ENCODE measurements at regions not wholly inside any gene's neighbourhood (a gene's known extent, or its start where the extent isn't known, plus 50 kb on each side); places are given as distances from the start of the nearest gene placed in this dataset.

DNA sequence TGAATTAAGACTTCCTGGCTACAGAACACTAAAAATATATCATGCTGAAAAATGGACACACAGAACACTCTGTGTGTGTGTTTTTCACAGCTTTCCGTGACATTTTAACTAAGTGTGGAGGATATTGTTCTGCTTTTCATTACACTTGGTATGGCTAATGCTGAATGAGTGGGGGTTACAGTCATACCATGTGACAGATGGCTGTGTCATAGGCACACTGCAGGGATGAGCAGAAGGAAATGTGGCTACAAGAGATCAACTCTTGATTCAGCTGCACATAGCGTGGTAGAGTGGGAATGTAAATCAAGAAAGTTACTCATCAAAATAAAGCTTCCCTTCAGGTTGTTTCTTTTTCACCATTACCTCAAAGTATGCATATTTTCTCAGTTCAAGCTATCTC lies 669.8 kb downstream of the IQCM start:
- intact Hi-C loops (cut with DNase I), result no loop called here
- H3K4me3 ChIP-seq, result no peak overlapping the region
- TF ChIP-seq POLR2A (IDR thresholded peaks at IDR 0.05), result no peak
- H3K36me3 ChIP-seq, result no peaks in the 10 kb centered on the region
- no peaks in the 10 kb centered on the region for H3K27me3 ChIP-seq
- no peak for DNase-seq
- H3K9me3 ChIP-seq, result no peaks in the 10 kb centered on the region
- no peaks in the 10 kb centered on the region for H3K4me1 ChIP-seq (ENCODE audit: insufficient read depth)
- no peak overlapping the region for H3K27ac ChIP-seq
- WGBS, 3 donors, result 75 to 83% (median 77%) methylated on average over 2 of the region's 2 CpGs

DNA sequence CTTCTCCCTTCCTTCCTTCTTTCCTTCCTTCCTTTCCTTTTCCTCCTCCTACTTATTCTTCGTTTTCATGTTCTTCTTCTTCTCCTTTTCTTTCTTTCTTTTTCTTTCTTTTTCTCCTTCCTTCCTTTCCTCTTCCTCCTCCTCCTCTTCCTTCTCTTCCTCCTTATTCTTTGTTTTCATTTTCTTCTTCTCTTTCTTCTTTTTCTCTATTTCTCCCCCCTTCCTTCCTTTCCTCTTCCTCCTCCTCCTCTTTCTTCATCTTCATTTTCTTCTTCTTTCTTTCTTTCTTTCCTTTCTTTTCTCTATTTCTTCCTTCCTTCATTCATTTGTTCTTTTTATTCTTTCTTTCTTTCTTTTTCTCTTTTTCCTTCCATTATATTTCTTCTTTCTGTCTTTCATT lies 671.6 kb downstream of the IQCM start:
- DNase-seq, result no peak
- WGBS, 3 donors, result 64 to 88% (median 66%) methylated on average over 1 of the region's 1 CpG

DNA sequence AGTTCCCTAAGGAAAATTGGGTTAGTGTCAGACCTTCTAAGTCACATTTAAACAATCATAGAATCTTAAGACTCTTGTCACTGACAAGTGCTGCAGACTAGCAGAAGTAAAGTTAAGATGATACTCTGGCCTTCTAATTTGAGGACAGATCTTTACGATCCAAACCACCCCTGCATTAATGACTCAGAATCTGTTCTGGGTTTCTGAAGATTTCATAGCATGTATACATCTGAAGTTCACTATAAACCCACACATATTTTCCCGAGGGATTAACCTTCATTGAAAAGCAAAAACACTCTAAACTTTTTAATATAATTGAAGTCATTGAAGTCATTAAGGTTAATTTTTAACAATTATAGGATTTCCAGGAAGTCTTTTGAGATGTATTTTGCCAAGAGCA lies 674.3 kb downstream of the IQCM start:
- H3K27me3 ChIP-seq, result no peaks in the 10 kb centered on the region
- no peak overlapping the region for H3K4me3 ChIP-seq
- no peak for DNase-seq
- intact Hi-C loops (cut with DNase I), result no loop called here
- no peaks in the 10 kb centered on the region for H3K4me1 ChIP-seq (ENCODE audit: insufficient read depth)
- H3K9me3 ChIP-seq, result no peaks in the 10 kb centered on the region
- 67 to 70% (median 68%) methylated on average over 2 of the region's 2 CpGs for WGBS, 3 donors
- TF ChIP-seq, protein P1, sequence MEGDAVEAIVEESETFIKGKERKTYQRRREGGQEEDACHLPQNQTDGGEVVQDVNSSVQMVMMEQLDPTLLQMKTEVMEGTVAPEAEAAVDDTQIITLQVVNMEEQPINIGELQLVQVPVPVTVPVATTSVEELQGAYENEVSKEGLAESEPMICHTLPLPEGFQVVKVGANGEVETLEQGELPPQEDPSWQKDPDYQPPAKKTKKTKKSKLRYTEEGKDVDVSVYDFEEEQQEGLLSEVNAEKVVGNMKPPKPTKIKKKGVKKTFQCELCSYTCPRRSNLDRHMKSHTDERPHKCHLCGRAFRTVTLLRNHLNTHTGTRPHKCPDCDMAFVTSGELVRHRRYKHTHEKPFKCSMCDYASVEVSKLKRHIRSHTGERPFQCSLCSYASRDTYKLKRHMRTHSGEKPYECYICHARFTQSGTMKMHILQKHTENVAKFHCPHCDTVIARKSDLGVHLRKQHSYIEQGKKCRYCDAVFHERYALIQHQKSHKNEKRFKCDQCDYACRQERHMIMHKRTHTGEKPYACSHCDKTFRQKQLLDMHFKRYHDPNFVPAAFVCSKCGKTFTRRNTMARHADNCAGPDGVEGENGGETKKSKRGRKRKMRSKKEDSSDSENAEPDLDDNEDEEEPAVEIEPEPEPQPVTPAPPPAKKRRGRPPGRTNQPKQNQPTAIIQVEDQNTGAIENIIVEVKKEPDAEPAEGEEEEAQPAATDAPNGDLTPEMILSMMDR (IDR thresholded peaks at IDR 0.05), result no peak
- no peak for TF ChIP-seq POLR2A (IDR thresholded peaks at IDR 0.05)
- TF ChIP-seq EP300 (IDR thresholded peaks at IDR 0.05), result no peak
- H3K36me3 ChIP-seq, result no peaks in the 10 kb centered on the region
- H3K27ac ChIP-seq, result no peak overlapping the region

More for the DNA sequence above, 671.6 kb downstream of the IQCM start:
- Histone ChIP-seq H3K4me1 (ENCODE audit: insufficient read depth) (no peaks in the 10 kb centered on the region), H3K9me3 (no peaks in the 10 kb centered on the region), H3K27me3 (no peaks in the 10 kb centered on the region), H3K27ac (no peak overlapping the region), H3K36me3 (no peaks in the 10 kb centered on the region), H3K4me3 (no peak overlapping the region)
- intact Hi-C loops (cut with DNase I), result no loop called here
- TF ChIP-seq, protein P1 (IDR thresholded peaks at IDR 0.05), result no peak
- TF ChIP-seq POLR2A (IDR thresholded peaks at IDR 0.05) (no peak), EP300 (IDR thresholded peaks at IDR 0.05) (no peak)

DNA sequence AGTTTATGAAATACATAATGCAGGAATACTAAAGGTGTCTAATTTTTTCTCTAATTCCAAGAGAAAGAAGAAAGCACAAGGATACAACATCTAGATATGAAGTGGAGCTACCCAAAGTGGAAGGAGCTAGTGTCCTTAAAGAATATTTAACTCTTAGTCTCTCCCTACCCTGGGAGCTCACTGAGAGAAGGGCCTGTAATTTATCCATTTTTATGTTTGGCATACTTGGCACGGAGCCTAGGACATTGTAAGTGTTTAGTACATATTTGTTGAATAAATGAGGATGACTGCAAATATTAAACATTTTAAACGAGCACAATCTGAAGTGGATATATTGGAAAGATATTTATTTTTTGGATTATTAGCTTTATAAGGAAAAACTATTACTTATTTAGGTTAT lies 674.8 kb downstream of the IQCM start:
- intact Hi-C loops (cut with DNase I), result no loop called here
- 27 to 37% (median 33%) methylated on average over 2 of the region's 2 CpGs for WGBS, 3 donors
- H3K36me3 ChIP-seq, result no peaks in the 10 kb centered on the region

DNA sequence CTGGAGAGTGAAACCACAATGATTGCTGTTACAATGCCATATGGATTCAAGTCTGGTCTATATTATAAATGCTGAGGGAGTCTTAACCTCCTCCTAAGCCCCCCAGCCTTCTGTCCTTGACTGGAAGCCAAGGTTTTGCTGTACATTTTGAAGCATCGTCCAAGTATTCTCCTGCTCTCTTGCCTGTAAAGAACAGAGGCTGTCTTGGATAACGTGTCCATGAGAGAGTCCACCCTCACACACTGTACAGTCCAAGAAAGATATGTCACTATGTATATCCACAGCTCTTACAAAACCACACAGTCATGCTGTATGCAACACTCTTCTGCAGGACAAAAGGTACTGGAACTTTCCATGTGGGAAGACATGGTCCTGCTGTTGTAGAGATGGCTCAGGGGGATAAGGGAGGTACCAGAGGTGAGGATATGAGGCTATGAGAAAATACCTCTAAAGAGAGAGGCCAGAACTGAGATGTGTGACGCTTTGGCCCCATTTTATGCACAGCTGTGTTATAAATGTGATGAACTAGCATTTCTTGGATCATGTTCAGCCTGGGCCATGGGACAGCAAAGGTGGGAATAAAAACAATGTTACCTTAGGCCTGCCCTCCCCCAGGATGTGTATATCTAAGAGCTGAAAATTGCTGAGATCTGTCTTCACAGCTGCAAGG lies 678.6 kb downstream of the IQCM start:
- DNase-seq, result no peak
- H3K9me3 ChIP-seq, result no peaks in the 10 kb centered on the region
- H3K36me3 ChIP-seq, result no peaks in the 10 kb centered on the region
- intact Hi-C loops (cut with DNase I), result no loop called here
- no peak overlapping the region for H3K27ac ChIP-seq
- H3K4me3 ChIP-seq, result no peak overlapping the region
- TF ChIP-seq POLR2A (IDR thresholded peaks at IDR 0.05) (no peak), EP300 (IDR thresholded peaks at IDR 0.05) (no peak)
- TF ChIP-seq, protein P1 (IDR thresholded peaks at IDR 0.05), result no peak
- H3K27me3 ChIP-seq, result no peaks in the 10 kb centered on the region
- 25 to 44% (median 39%) methylated on average over 3 of the region's 3 CpGs for WGBS, 3 donors
- no peaks in the 10 kb centered on the region for H3K4me1 ChIP-seq (ENCODE audit: insufficient read depth)

More for the DNA sequence above, 674.8 kb downstream of the IQCM start:
- Histone ChIP-seq H3K27ac (no peak overlapping the region), H3K9me3 (no peaks in the 10 kb centered on the region), H3K4me1 (ENCODE audit: insufficient read depth) (no peaks in the 10 kb centered on the region), H3K4me3 (no peak overlapping the region), H3K27me3 (no peaks in the 10 kb centered on the region)
- DNase-seq, result no peak
- TF ChIP-seq EP300 (IDR thresholded peaks at IDR 0.05), result no peak
